Gastroesophageal sphincter (tissue), 3 donors: ENCODE measurements at regions not wholly inside any gene's neighbourhood (a gene's known extent, or its start where the extent isn't known, plus 50 kb on each side); places are given as distances from the start of the nearest gene placed in this dataset.

Experiments used
- EP300 ChIP-seq: sonication (generic); formaldehyde crosslinking; IDR thresholded peaks from one replicate; pipeline ENCODE4 v1.6.1; 2017; ENCODE audit warnings: antibody characterized with exemption, mild to moderate bottlenecking
- TF ChIP-seq, protein P1 (sequence below), 4 experiments: fragments of 200-600 bp in 2 of 4; fragments of 450-650 bp in 2 of 4; sonication (generic) in 1 of 4; IDR thresholded peaks; one replicate each; pipeline ENCODE4 v1.5.1; 2017 to 2019; ENCODE audit warnings: antibody characterized with exemption in 4 of 4, mild to moderate bottlenecking in 2 of 4, moderate library complexity in 2 of 4

DNA sequence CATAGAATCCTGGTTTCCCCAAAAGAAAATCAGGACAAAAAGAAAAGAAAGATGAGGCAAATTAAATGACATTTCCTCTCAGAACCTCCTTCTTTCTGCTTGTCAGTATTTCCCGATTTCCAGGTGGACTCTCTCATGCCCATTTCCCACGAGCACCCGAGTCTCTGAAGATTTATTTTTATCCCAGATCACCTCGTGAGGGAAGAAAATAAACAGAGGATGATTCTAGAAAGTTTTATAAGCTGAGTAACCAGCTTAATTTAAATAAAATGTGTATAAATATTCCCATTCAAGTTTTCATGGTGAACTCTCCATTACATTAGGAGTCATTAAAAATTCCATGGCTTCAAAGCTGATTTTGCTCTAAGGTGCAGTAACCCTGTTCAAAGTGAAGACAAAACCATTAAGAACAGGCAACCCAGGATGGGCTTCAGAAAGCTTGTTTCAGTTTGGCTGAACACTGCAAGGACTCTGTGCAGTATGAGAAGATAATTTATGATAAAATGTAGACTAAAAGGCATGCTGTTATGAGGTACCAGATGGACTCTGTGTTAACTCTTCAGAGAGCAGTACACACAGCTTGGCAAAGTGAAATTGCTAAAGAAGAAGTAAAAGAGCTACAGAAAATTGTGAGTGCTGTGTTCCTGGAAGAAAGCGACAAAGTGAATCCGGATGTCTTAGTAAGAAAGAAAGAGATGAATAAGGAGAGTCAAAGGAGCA is 521.3 kb upstream of the LRRN3 start:
- TF ChIP-seq EP300 = no peak
- TF ChIP-seq, protein P1, sequence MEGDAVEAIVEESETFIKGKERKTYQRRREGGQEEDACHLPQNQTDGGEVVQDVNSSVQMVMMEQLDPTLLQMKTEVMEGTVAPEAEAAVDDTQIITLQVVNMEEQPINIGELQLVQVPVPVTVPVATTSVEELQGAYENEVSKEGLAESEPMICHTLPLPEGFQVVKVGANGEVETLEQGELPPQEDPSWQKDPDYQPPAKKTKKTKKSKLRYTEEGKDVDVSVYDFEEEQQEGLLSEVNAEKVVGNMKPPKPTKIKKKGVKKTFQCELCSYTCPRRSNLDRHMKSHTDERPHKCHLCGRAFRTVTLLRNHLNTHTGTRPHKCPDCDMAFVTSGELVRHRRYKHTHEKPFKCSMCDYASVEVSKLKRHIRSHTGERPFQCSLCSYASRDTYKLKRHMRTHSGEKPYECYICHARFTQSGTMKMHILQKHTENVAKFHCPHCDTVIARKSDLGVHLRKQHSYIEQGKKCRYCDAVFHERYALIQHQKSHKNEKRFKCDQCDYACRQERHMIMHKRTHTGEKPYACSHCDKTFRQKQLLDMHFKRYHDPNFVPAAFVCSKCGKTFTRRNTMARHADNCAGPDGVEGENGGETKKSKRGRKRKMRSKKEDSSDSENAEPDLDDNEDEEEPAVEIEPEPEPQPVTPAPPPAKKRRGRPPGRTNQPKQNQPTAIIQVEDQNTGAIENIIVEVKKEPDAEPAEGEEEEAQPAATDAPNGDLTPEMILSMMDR (IDR thresholded peaks at IDR 0.05) = no peak
